ENCODE measurements at regions not wholly inside any gene's neighbourhood (a gene's known extent, or its start where the extent isn't known, plus 50 kb on each side); places are given as distances from the start of the nearest gene placed in this dataset.
"Not testable (repeated sequence)": the region's sequence is repeated elsewhere in the genome, so short reads cannot be mapped to it uniquely, and the experiment has no call there.

DNA sequence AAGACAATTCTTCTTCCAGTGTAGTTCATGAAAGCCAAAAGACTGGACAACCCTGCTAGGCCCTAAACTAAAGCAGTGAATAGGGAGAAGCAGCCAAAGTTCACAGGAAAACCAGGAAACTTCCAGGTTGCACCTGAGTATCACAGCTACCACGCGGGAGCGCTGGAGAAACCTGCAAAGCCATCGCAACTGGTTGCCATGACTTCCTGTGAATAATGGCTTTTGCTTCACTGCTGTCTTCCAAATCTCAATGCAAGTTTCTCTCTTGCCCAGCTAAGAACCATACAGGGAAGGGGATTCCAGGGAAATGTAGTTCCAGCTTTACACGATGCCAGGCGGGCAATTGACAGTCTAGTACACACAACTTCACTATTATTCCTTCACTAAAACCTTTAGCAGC lies 114.1 kb downstream of the GXYLT1 start:
- Histone ChIP-seq H3K4me1 (ENCODE audit: control insufficient read depth in 1 of 2, insufficient read depth in 2 of 2, low read length in 2 of 2) (no peaks in the 10 kb centered on the region), H3K4me3 (ENCODE audit: low read depth in 1 of 2, low read length in 2 of 2) (no peak overlapping the region), H3K9me3 (ENCODE audit: control insufficient read depth in 1 of 2, low read length in 2 of 2) (no peaks in the 10 kb centered on the region), H3K27me3 (ENCODE audit: low read depth, low read length) (no peaks in the 10 kb centered on the region), H3K27ac (ENCODE audit: low read length) (no peak overlapping the region), H3K36me3 (ENCODE audit: control insufficient read depth in 1 of 2, insufficient read depth in 2 of 2, low read length in 2 of 2) (no peaks in the 10 kb centered on the region)

DNA sequence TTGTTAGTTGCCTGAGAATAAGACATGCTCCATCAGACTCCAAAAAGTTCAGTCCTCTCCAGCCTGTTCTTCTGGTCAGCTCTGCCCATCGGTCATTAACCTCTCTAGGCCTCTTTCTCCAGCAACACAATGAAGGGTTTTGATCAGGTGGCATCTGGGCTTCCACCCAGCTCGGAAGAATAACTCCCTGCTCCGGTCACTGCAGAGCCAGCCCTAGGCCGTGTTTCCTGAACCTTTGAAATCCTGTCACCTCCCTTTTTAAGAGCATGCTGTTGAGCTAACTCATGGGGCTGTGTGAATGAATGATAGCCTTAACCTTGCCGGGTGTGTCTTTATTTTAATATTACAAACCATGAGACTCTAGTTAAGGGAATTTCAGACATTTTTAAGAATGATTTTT lies 117.1 kb downstream of the GXYLT1 start:
- Histone ChIP-seq H3K27me3 (ENCODE audit: low read depth, low read length) (no peaks in the 10 kb centered on the region), H3K36me3 (ENCODE audit: control insufficient read depth in 1 of 2, insufficient read depth in 2 of 2, low read length in 2 of 2) (no peaks in the 10 kb centered on the region), H3K4me3 (ENCODE audit: low read depth in 1 of 2, low read length in 2 of 2) (no peak overlapping the region), H3K9me3 (ENCODE audit: control insufficient read depth in 1 of 2, low read length in 2 of 2) (no peaks in the 10 kb centered on the region), H3K4me1 (ENCODE audit: control insufficient read depth in 1 of 2, insufficient read depth in 2 of 2, low read length in 2 of 2) (peaks cover 0 to 3% of the 10 kb centered on the region in 2 donors), H3K27ac (ENCODE audit: low read length) (no peak overlapping the region)

DNA sequence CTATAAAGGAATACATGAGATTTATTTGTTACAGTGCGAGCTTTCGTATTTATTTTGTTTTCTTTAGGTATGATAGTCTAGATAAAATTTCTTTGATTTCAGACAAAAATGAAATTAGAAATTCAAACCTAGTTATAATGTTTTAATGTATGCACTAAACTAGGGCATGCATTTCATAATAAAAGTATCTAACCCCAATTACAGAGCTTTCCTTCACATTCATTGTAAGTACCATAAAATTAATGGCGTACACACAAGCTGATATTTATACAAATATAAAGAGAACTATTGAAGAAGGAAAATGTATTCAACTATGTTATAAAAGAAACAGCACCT lies 120.2 kb downstream of the GXYLT1 start:
- Histone ChIP-seq H3K4me1 (ENCODE audit: control insufficient read depth in 1 of 2, insufficient read depth in 2 of 2, low read length in 2 of 2) (peaks cover 0 to 3% of the 10 kb centered on the region in 2 donors), H3K27ac (ENCODE audit: low read length) (no peak overlapping the region), H3K27me3 (ENCODE audit: low read depth, low read length) (no peaks in the 10 kb centered on the region), H3K4me3 (ENCODE audit: low read depth in 1 of 2, low read length in 2 of 2) (peak overlapping the region; percentile 64 to 74), H3K36me3 (ENCODE audit: control insufficient read depth in 1 of 2, insufficient read depth in 2 of 2, low read length in 2 of 2) (no peaks in the 10 kb centered on the region), H3K9me3 (ENCODE audit: control insufficient read depth in 1 of 2, low read length in 2 of 2) (no peaks in the 10 kb centered on the region)

DNA sequence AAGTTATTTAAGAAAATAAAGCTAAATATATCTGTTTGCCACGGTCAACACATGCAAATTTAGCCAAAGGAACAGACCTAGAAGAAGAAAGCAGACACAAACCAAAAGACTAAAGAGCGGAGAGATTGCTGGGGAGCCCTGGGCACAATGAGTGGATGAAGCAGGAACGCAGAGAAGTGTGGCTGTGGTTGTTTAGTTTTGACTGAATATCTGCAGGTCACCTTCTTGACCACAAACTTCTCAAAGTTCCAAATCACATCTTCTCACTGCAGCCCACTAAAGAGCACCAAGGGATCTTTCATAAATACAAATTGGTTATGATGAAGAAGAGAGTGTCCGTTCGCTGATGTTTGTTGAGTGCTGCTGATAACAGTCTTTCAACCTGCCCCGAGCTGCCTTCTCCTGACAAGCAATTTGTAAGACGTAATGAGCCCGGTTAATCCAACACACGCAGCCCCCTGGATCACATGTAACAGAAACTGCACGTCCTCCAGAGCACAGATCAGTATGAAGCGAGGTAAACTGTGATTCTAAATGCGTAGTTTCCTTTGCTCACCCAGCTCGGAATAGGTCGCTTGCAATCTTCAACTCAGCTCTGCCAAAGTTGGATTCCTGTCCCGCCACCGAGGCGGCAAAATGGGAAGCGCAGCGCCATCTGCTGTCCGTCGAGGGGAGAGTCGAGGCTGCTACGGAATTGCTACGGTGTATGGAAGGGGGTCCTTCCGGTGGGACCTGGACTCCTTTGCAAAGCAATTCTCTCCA lies 120.8 kb downstream of the GXYLT1 start:
- peaks cover 0 to 3% of the 10 kb centered on the region in 2 donors for H3K4me1 ChIP-seq (ENCODE audit: control insufficient read depth in 1 of 2, insufficient read depth in 2 of 2, low read length in 2 of 2)
- no peaks in the 10 kb centered on the region for H3K9me3 ChIP-seq (ENCODE audit: control insufficient read depth in 1 of 2, low read length in 2 of 2)
- no peaks in the 10 kb centered on the region for H3K36me3 ChIP-seq (ENCODE audit: control insufficient read depth in 1 of 2, insufficient read depth in 2 of 2, low read length in 2 of 2)
- no peak overlapping the region for H3K27ac ChIP-seq (ENCODE audit: low read length)
- no peaks in the 10 kb centered on the region for H3K27me3 ChIP-seq (ENCODE audit: low read depth, low read length)
- peak overlapping the region; percentile 64 to 74 for H3K4me3 ChIP-seq (ENCODE audit: low read depth in 1 of 2, low read length in 2 of 2)

DNA sequence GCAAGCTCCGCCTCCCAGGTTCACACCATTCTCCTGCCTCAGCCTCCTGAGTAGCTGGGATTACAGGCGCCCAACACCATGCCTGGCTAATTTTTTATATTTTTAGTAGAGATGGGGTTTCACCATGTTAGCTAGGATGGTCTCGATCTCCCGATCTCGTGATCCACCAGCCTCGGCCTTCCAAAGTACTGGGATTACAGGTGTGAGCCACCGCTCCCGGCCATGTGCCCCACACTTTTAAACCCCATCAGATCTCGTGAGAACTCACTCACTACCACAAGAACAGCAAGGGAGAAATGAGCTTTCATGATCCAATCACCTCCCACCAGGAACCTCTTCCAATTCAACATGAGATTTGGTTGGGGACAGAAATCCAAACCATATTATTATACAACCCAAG lies 122.7 kb downstream of the GXYLT1 start:
- not testable (repeated sequence) for H3K27me3 ChIP-seq (ENCODE audit: low read depth, low read length); H3K9me3 ChIP-seq (ENCODE audit: control insufficient read depth in 1 of 2, low read length in 2 of 2); H3K4me1 ChIP-seq (ENCODE audit: control insufficient read depth in 1 of 2, insufficient read depth in 2 of 2, low read length in 2 of 2); H3K27ac ChIP-seq (ENCODE audit: low read length); H3K36me3 ChIP-seq (ENCODE audit: control insufficient read depth in 1 of 2, insufficient read depth in 2 of 2, low read length in 2 of 2); H3K4me3 ChIP-seq (ENCODE audit: low read depth in 1 of 2, low read length in 2 of 2)

DNA sequence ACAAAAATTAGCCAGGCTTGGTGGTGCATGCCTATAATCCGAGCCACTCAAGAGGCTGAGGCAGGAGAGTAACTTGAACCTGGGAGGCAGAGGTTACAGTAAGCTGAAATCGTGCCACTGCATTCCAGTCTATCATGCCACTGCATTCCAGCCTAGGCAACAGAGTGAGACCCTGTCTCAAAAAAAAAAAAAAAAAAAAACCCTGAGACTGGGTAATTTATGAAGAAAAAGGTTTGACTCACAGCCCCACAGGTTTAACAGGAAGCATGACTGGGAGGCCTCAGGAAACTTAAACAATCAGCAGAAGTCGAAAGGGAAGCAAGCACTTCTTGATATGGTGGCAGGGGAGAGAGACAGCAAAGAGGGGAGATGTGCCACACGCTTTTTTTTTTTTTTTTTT lies 123.2 kb downstream of the GXYLT1 start:
- Histone ChIP-seq H3K36me3 (ENCODE audit: control insufficient read depth in 1 of 2, insufficient read depth in 2 of 2, low read length in 2 of 2) (no peaks in the 10 kb centered on the region), H3K4me3 (ENCODE audit: low read depth in 1 of 2, low read length in 2 of 2) (no peak overlapping the region), H3K4me1 (ENCODE audit: control insufficient read depth in 1 of 2, insufficient read depth in 2 of 2, low read length in 2 of 2) (peaks cover 0 to 3% of the 10 kb centered on the region in 2 donors), H3K27ac (ENCODE audit: low read length) (no peak overlapping the region), H3K27me3 (ENCODE audit: low read depth, low read length) (no peaks in the 10 kb centered on the region), H3K9me3 (ENCODE audit: control insufficient read depth in 1 of 2, low read length in 2 of 2) (no peaks in the 10 kb centered on the region)

DNA sequence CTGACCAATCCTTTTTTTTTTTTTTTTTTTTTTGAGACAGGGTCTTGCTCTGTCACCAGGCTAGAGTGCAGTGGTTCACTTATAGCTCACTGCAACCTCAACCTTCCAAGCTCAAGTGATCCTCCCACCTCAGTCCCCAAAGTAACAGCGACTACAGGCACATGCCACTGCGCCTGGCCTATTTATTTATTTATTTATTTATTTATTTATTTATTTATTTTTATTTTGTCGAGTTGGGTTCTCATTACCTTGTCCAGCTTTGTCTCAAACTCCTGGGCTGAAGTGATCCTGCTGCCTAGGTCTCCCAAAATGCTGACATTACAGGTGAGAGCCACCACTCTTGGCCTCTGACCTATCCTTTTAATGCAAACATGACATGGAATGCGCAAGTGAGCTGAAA lies 124.4 kb downstream of the GXYLT1 start:
- Histone ChIP-seq H3K27me3 (ENCODE audit: low read depth, low read length) (no peaks in the 10 kb centered on the region), H3K4me1 (ENCODE audit: control insufficient read depth in 1 of 2, insufficient read depth in 2 of 2, low read length in 2 of 2) (peaks cover 0 to 3% of the 10 kb centered on the region in 2 donors), H3K9me3 (ENCODE audit: control insufficient read depth in 1 of 2, low read length in 2 of 2) (no peaks in the 10 kb centered on the region), H3K36me3 (ENCODE audit: control insufficient read depth in 1 of 2, insufficient read depth in 2 of 2, low read length in 2 of 2) (no peaks in the 10 kb centered on the region), H3K27ac (ENCODE audit: low read length) (no peak overlapping the region), H3K4me3 (ENCODE audit: low read depth in 1 of 2, low read length in 2 of 2) (no peak overlapping the region)

DNA sequence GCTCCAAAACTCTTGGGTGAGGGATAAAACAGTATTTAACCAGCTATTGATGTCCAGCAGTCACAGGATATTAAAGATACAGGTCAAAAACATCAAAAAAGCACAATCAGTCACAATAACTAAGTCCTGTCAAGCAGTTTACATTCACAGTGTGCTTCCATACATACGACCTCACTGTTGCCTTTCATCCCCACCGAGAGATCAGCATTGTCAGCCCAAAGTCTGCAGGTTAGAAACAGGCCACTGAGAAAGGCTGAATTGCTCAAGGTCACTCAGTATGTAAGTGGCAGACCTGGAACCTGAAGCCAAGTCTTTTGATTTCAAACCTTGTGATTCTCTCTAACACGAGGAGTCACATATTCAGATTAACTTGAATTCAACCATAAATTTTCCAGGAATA lies 124.9 kb downstream of the GXYLT1 start:
- Histone ChIP-seq H3K27me3 (ENCODE audit: low read depth, low read length) (no peaks in the 10 kb centered on the region), H3K9me3 (ENCODE audit: control insufficient read depth in 1 of 2, low read length in 2 of 2) (no peaks in the 10 kb centered on the region), H3K4me1 (ENCODE audit: control insufficient read depth in 1 of 2, insufficient read depth in 2 of 2, low read length in 2 of 2) (peaks cover 0 to 3% of the 10 kb centered on the region in 2 donors), H3K36me3 (ENCODE audit: control insufficient read depth in 1 of 2, insufficient read depth in 2 of 2, low read length in 2 of 2) (no peaks in the 10 kb centered on the region), H3K4me3 (ENCODE audit: low read depth in 1 of 2, low read length in 2 of 2) (no peak overlapping the region), H3K27ac (ENCODE audit: low read length) (no peak overlapping the region)

DNA sequence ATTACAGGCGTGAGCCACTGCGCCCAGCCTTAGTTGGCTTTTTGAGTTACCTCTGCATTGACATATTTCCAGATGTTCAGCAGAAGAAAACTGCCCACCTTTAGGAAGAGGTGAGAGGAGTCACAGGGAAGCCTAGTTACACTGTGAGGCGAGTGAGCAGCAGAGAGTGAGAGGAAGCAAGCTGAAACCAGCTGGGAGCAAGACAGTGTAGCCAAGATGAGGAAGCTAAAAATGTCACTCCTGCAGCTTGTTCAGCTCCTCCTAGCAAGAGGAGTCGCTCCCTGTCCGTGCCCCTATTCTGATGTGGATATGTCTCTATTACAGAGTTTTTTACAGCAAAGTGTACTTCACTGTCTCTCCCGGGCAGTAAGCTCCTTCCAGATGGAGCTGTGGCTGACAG lies 127.6 kb downstream of the GXYLT1 start:
- Histone ChIP-seq H3K9me3 (ENCODE audit: control insufficient read depth in 1 of 2, low read length in 2 of 2) (no peaks in the 10 kb centered on the region), H3K27me3 (ENCODE audit: low read depth, low read length) (no peaks in the 10 kb centered on the region), H3K27ac (ENCODE audit: low read length) (no peak overlapping the region), H3K4me3 (ENCODE audit: low read depth in 1 of 2, low read length in 2 of 2) (no peak overlapping the region), H3K36me3 (ENCODE audit: control insufficient read depth in 1 of 2, insufficient read depth in 2 of 2, low read length in 2 of 2) (no peaks in the 10 kb centered on the region), H3K4me1 (ENCODE audit: control insufficient read depth in 1 of 2, insufficient read depth in 2 of 2, low read length in 2 of 2) (no peaks in the 10 kb centered on the region)

DNA sequence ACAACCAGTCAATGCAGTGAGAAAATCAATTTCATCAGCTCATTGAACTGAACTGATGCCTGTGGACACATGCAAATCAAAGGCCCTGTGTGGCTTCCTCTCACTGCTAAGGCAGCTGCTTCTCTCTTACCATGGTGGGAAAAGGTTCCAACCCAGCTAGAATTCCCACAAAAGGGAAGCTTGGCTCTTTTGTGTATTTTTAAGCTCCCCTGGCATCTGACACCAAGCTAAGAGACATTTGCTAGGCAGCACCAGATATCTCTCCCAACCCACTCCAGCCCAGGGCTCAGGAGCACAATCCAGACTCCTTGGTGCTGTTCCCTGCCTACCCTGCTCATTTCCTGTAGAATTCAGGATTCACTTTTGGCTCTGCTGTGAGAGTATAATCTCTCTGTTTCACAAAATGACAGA lies 129.6 kb downstream of the GXYLT1 start:
- H3K27me3 ChIP-seq (ENCODE audit: low read depth, low read length): no peaks in the 10 kb centered on the region
- no peak overlapping the region for H3K27ac ChIP-seq (ENCODE audit: low read length)
- H3K9me3 ChIP-seq (ENCODE audit: control insufficient read depth in 1 of 2, low read length in 2 of 2): no peaks in the 10 kb centered on the region
- no peaks in the 10 kb centered on the region for H3K36me3 ChIP-seq (ENCODE audit: control insufficient read depth in 1 of 2, insufficient read depth in 2 of 2, low read length in 2 of 2)
- H3K4me3 ChIP-seq (ENCODE audit: low read depth in 1 of 2, low read length in 2 of 2): no peak overlapping the region
- H3K4me1 ChIP-seq (ENCODE audit: control insufficient read depth in 1 of 2, insufficient read depth in 2 of 2, low read length in 2 of 2): no peaks in the 10 kb centered on the region

DNA sequence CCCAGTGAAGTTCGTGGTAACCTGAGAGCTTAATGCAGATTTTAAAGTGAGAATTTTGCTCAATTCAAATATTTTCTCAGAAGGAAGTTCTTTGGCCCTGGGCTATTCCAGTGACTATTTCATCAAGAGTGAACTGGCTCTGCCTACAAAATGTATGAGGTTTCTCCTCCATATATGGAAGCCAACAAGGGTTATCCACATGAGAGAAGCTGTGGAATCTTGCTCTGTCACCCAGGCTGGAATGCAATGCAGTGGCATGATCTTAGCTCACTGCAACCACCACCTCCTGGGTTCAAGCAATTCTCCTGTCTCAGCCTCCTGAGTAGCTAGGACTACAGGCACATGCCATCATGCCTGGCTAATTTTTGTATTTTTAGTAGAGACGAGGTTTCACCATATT lies 132.2 kb downstream of the GXYLT1 start:
- not testable (repeated sequence) for H3K36me3 ChIP-seq (ENCODE audit: control insufficient read depth in 1 of 2, insufficient read depth in 2 of 2, low read length in 2 of 2)

DNA sequence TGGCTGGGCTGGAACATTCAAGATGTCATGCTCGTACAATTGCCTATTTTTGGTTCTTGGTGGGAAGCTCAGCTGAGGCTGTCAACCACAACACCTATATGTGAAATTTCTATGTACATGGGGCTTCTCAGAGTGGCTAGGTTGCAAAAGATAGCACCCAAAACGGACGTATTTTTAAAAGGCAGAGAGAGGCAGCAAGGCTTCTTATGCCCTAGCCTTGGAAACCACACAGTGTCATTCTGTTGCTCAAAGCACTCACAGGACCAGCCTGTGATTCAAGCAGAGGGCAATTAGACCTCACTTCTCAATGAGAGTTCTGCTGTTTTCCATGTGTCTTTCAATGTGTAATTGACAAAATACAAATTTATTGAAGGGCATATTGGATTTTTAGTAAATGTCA lies 134.0 kb downstream of the GXYLT1 start:
- no peak overlapping the region for H3K27ac ChIP-seq (ENCODE audit: low read length)
- H3K36me3 ChIP-seq (ENCODE audit: control insufficient read depth in 1 of 2, insufficient read depth in 2 of 2, low read length in 2 of 2): no peaks in the 10 kb centered on the region
- no peaks in the 10 kb centered on the region for H3K27me3 ChIP-seq (ENCODE audit: low read depth, low read length)
- H3K4me3 ChIP-seq (ENCODE audit: low read depth in 1 of 2, low read length in 2 of 2): no peak overlapping the region
- no peaks in the 10 kb centered on the region for H3K4me1 ChIP-seq (ENCODE audit: control insufficient read depth in 1 of 2, insufficient read depth in 2 of 2, low read length in 2 of 2)
- no peaks in the 10 kb centered on the region for H3K9me3 ChIP-seq (ENCODE audit: control insufficient read depth in 1 of 2, low read length in 2 of 2)

More for the DNA sequence above, 132.2 kb downstream of the GXYLT1 start:
- not testable (repeated sequence) for H3K27ac ChIP-seq (ENCODE audit: low read length); H3K27me3 ChIP-seq (ENCODE audit: low read depth, low read length); H3K9me3 ChIP-seq (ENCODE audit: control insufficient read depth in 1 of 2, low read length in 2 of 2); H3K4me3 ChIP-seq (ENCODE audit: low read depth in 1 of 2, low read length in 2 of 2); H3K4me1 ChIP-seq (ENCODE audit: control insufficient read depth in 1 of 2, insufficient read depth in 2 of 2, low read length in 2 of 2)
